SU-DHL-6 (cell line): ENCODE measurements at regions not wholly inside any gene's neighbourhood (a gene's known extent, or its start where the extent isn't known, plus 50 kb on each side); places are given as distances from the start of the nearest gene placed in this dataset.

ENCODE experiments used
- CTCF ChIP-seq: fragments of 200-600 bp; sonication (generic); IDR thresholded peaks from one replicate; pipeline ENCODE4 v1.5.1; 2017; ENCODE audit warnings: antibody characterized with exemption, mild to moderate bottlenecking, low read length, moderate library complexity; ENCODE audit not compliant: insufficient read depth, poor library complexity, severe bottlenecking
- EZH2phosphoT487 ChIP-seq: fragments of 200-600 bp; sonication (generic), shearing (Covaris generic); conservative IDR thresholded peaks from 2 replicates; pipeline ENCODE4 v1.6.1; 2018; ENCODE audit warnings: mild to moderate bottlenecking, antibody characterized with exemption, low read length, moderate library complexity, mixed read lengths

GRCh38 chr7:131869986-131870385 lies 313.6 kb upstream of the PODXL start:
- TF ChIP-seq CTCF: no peak
- no peak for TF ChIP-seq EZH2phosphoT487
